H9 (cell line): ENCODE measurements at regions not wholly inside any gene's neighbourhood (a gene's known extent, or its start where the extent isn't known, plus 50 kb on each side); places are given as distances from the start of the nearest gene placed in this dataset.

Experiments used
- DNase-seq: peaks from one replicate; pipeline ENCODE4 v3.0.0-alpha.2; 2017
- H2AFZ ChIP-seq: one replicate; pipeline ENCODE4 v1.6.1; 2013; ENCODE audit warnings: mild to moderate bottlenecking, low read length, control low read depth, moderate library complexity
- H2AK5ac ChIP-seq: 2 replicates; pipeline ENCODE4 v1.6.1; 2013; ENCODE audit warnings: low read length, control low read depth, mixed read lengths; ENCODE audit not compliant: insufficient read length
- H2BK120ac ChIP-seq: one replicate; pipeline ENCODE4 v1.6.1; 2013; ENCODE audit warnings: low read depth, mild to moderate bottlenecking, low read length, control low read depth, inconsistent platforms; ENCODE audit not compliant: poor library complexity, severe bottlenecking
- H2BK12ac ChIP-seq: 2 replicates; pipeline ENCODE4 v1.6.1; 2013; ENCODE audit warnings: low read length, control low read depth, mixed read lengths, low read depth; ENCODE audit not compliant: insufficient read length
- H2BK15ac ChIP-seq: 2 replicates; pipeline ENCODE4 v1.6.1; 2013; ENCODE audit warnings: low read depth, low read length, control low read depth
- H2BK20ac ChIP-seq: one replicate; pipeline ENCODE4 v1.6.1; 2013; ENCODE audit warnings: low read depth, mild to moderate bottlenecking, low read length, control low read depth, inconsistent platforms; ENCODE audit not compliant: poor library complexity, severe bottlenecking
- H2BK5ac ChIP-seq: 2 replicates; pipeline ENCODE4 v1.6.1; 2013; ENCODE audit warnings: low read length, control low read depth, mixed read lengths; ENCODE audit not compliant: insufficient read length
- H3K14ac ChIP-seq: 2 replicates; pipeline ENCODE4 v1.6.1; 2013; ENCODE audit warnings: low read length, control low read depth; ENCODE audit not compliant: insufficient read depth
- H3K18ac ChIP-seq: 2 replicates; pipeline ENCODE4 v1.6.1; 2013; ENCODE audit warnings: low read depth, mild to moderate bottlenecking, mixed read lengths, low read length, control low read depth; ENCODE audit not compliant: insufficient read length
- H3K23ac ChIP-seq: 2 replicates; pipeline ENCODE4 v1.6.1; 2013; ENCODE audit warnings: low read length, control low read depth, mixed read lengths, low read depth; ENCODE audit not compliant: insufficient read length
- H3K23me2 ChIP-seq: 2 replicates; pipeline ENCODE4 v1.6.1; 2013; ENCODE audit warnings: low read depth, mild to moderate bottlenecking, mixed read lengths, low read length, control low read depth; ENCODE audit not compliant: insufficient read length, poor library complexity, severe bottlenecking
- H3K27ac ChIP-seq: 2 replicates; pipeline ENCODE4 v1.5.1; 2013; ENCODE audit warnings: low read length, control low read depth, mixed read lengths, low read depth; ENCODE audit not compliant: insufficient read length
- H3K27me3 ChIP-seq: 2 replicates; pipeline ENCODE4 v1.6.1; 2013; ENCODE audit warnings: low read length, control low read depth, inconsistent platforms; ENCODE audit not compliant: insufficient read depth
- H3K4ac ChIP-seq: 2 replicates; pipeline ENCODE4 v1.6.1; 2013; ENCODE audit warnings: low read depth, mild to moderate bottlenecking, control low read depth, inconsistent platforms, low read length, moderate library complexity
- H3K4me1 ChIP-seq: 2 replicates; pipeline ENCODE4 v1.6.1; 2013; ENCODE audit warnings: low read length, control low read depth, inconsistent platforms; ENCODE audit not compliant: insufficient read depth
- H3K4me2 ChIP-seq: 2 replicates; pipeline ENCODE4 v1.6.1; 2013; ENCODE audit warnings: low read length, control low read depth, mixed read lengths; ENCODE audit not compliant: insufficient read length, insufficient read depth
- H3K56ac ChIP-seq: 2 replicates; pipeline ENCODE4 v1.6.1; 2013; ENCODE audit warnings: low read depth, mild to moderate bottlenecking, mixed read lengths, low read length, control low read depth; ENCODE audit not compliant: insufficient read length
- H3K79me1 ChIP-seq: 2 replicates; pipeline ENCODE4 v1.6.1; 2013; ENCODE audit warnings: low read depth, mild to moderate bottlenecking, moderate library complexity, low read length, control low read depth, inconsistent platforms; ENCODE audit not compliant: insufficient read depth, poor library complexity, severe bottlenecking
- H3K79me2 ChIP-seq: 2 replicates; pipeline ENCODE4 v1.6.1; 2013; ENCODE audit warnings: low read length, control low read depth, inconsistent platforms; ENCODE audit not compliant: insufficient read depth
- H3K9ac ChIP-seq: 2 replicates; pipeline ENCODE4 v1.6.1; 2013; ENCODE audit warnings: low read length, control low read depth, mixed read lengths; ENCODE audit not compliant: insufficient read length; ENCODE audit errors: extremely low read depth
- H3K9me3 ChIP-seq: one replicate; pipeline ENCODE4 v1.6.1; 2013; ENCODE audit warnings: low read depth, low read length, inconsistent platforms; ENCODE audit not compliant: control insufficient read depth
- H3T11ph ChIP-seq: one replicate; pipeline ENCODE4 v1.6.1; 2013; ENCODE audit warnings: mild to moderate bottlenecking, low read length, control low read depth, inconsistent platforms
- H4K20me1 ChIP-seq: one replicate; pipeline ENCODE4 v1.6.1; 2013; ENCODE audit not compliant: control insufficient read depth, insufficient read length, insufficient read depth
- H4K5ac ChIP-seq: 2 replicates; pipeline ENCODE4 v1.6.1; 2013; ENCODE audit warnings: low read depth, mild to moderate bottlenecking, mixed read lengths, low read length, control low read depth; ENCODE audit not compliant: insufficient read length
- H4K8ac ChIP-seq: replicated peaks from 2 replicates; pipeline ENCODE4 v1.6.1; 2013; ENCODE audit warnings: low read length, control low read depth, mixed read lengths, low read depth; ENCODE audit not compliant: insufficient read length
- H4K91ac ChIP-seq: 2 replicates; pipeline ENCODE4 v1.6.1; 2013; ENCODE audit warnings: low read depth, mild to moderate bottlenecking, moderate library complexity, mixed read lengths, low read length, control low read depth; ENCODE audit not compliant: insufficient read length
- H3K27ac Mint-ChIP-seq, 3 experiments: 2 replicates in 2 of 3; 3 replicates in 1 of 3; pipeline ENCODE4 v1.8.0; 2020 to 2021; ENCODE audit warnings: mixed read lengths in 3 of 3, mild to moderate bottlenecking in 1 of 3, moderate library complexity in 1 of 3
- H3K27me3 Mint-ChIP-seq: 2 replicates; pipeline ENCODE4 v1.8.0; 2021; ENCODE audit warnings: low read depth, mild to moderate bottlenecking, moderate library complexity, mixed read lengths
- H3K36me3 Mint-ChIP-seq, 3 experiments: 2 replicates in 2 of 3; 3 replicates in 1 of 3; pipeline ENCODE4 v1.8.0; 2020 to 2021; ENCODE audit warnings: low read depth in 3 of 3, mixed read lengths in 3 of 3; ENCODE audit not compliant: insufficient read depth in 1 of 3
- H3K4me1 Mint-ChIP-seq, 2 experiments: 2 replicates each; pipeline ENCODE4 v1.8.0; 2020; ENCODE audit warnings: mixed read lengths in 2 of 2
- H3K4me3 Mint-ChIP-seq, 2 experiments: 2 replicates in 1 of 2; 3 replicates in 1 of 2; pipeline ENCODE4 v1.8.0; 2020 to 2021; ENCODE audit warnings: mild to moderate bottlenecking in 2 of 2, mixed read lengths in 2 of 2, moderate library complexity in 1 of 2
- H3K9me3 Mint-ChIP-seq, 2 experiments: 2 replicates in 1 of 2; 3 replicates in 1 of 2; pipeline ENCODE4 v1.8.0; 2020; ENCODE audit warnings: mild to moderate bottlenecking in 2 of 2, mixed read lengths in 2 of 2, moderate library complexity in 1 of 2
- CTCF ChIP-seq: fragments of 200-600 bp; sonication (generic); conservative IDR thresholded peaks from 3 replicates; pipeline ENCODE4 v1.8.0; 2021; ENCODE audit warnings: antibody characterized with exemption, mild to moderate bottlenecking
- WGBS: extraction: QIAGEN DNeasy Blood & Tissue Kit; methylation state at CpG from one replicate; pipeline ENCODE4 v1.1.7; 2013; ENCODE audit warnings: missing lambda C conversion rate, low lambda C conversion rate, mixed read lengths; ENCODE audit not compliant: insufficient read length; ENCODE audit errors: extremely low coverage; 5-methylcytosine and 5-hydroxymethylcytosine counted together

- peak; percentile 17 for DNase-seq
- Histone ChIP-seq H3K9ac (no peak overlapping the region), H2BK15ac (no peak overlapping the region), H3K27me3 (no peaks in the 10 kb centered on the region), H2BK5ac (no peak overlapping the region), H3K56ac (no peak overlapping the region), H3K79me1 (no peaks in the 10 kb centered on the region), H2AK5ac (no peak overlapping the region), H3K14ac (no peak overlapping the region), H2BK12ac (no peak overlapping the region), H2BK20ac (no peak overlapping the region), H3K18ac (no peak overlapping the region), H2BK120ac (no peak overlapping the region), H3K9me3 (no peaks in the 10 kb centered on the region), H3T11ph (no peak overlapping the region), H3K23ac (no peak overlapping the region), H3K79me2 (no peaks in the 10 kb centered on the region), H4K20me1 (no peaks in the 10 kb centered on the region), H4K5ac (no peak overlapping the region), H4K8ac (no peak overlapping the region), H3K4me2 (no peak overlapping the region), H3K4ac (no peak overlapping the region), H4K91ac (no peak overlapping the region), H3K27ac (no peak overlapping the region), H3K4me1 (peaks cover 10% of the 10 kb centered on the region; the same call in 1 of the 2 replicates), H3K23me2 (no peaks in the 10 kb centered on the region), H2AFZ (no peak overlapping the region)
- Mint-ChIP-seq H3K27ac (no peak overlapping the region; a peak in 1 of 7 replicates), H3K4me1 (peaks cover 14 to 17% of the 10 kb centered on the region in 2 experiments), H3K9me3 (peaks cover 0 to 1% of the 10 kb centered on the region in 2 experiments; a peak in 2 of 5 replicates), H3K27me3 (no peaks in the 10 kb centered on the region; the same call in 1 of the 2 replicates), H3K36me3 (no peaks in the 10 kb centered on the region; a peak in 1 of 7 replicates), H3K4me3 (no peak overlapping the region)
- WGBS: no CpG with 5 or more reads among the region's 5 CpGs
- no peak for TF ChIP-seq CTCF
Measured at GRCh38 chr16:19963301-19963700, 78.7 kb upstream of the GPRC5B start.
